Neural progenitor cell (in vitro differentiated cells): ENCODE measurements at regions not wholly inside any gene's neighbourhood (a gene's known extent, or its start where the extent isn't known, plus 50 kb on each side); places are given as distances from the start of the nearest gene placed in this dataset.

Experiments used
- DNase-seq: peaks from one replicate; pipeline ENCODE4 v3.0.0-alpha.2; 2016; ENCODE audit warnings: low spot score
- H2AFZ ChIP-seq: fragments of 200-600 bp; sonication (generic); replicated peaks from 2 replicates; pipeline ENCODE4 v1.6.1; 2016; ENCODE audit warnings: antibody characterized with exemption
- H3F3A ChIP-seq: fragments of 200-600 bp; sonication (generic); 2 replicates; pipeline ENCODE4 v1.6.1; 2016; ENCODE audit warnings: antibody characterized with exemption, low read depth
- H3K27ac ChIP-seq: fragments of 200-600 bp; sonication (generic); 2 replicates; pipeline ENCODE4 v1.5.1; 2016; ENCODE audit warnings: mild to moderate bottlenecking
- H3K27me3 ChIP-seq: fragments of 200-600 bp; sonication (generic); 2 replicates; pipeline ENCODE4 v1.6.1; 2016; ENCODE audit warnings: mild to moderate bottlenecking, moderate library complexity
- H3K36me3 ChIP-seq: fragments of 200-600 bp; sonication (generic); 2 replicates; pipeline ENCODE4 v1.5.1; 2016
- H3K4me1 ChIP-seq: fragments of 200-600 bp; sonication (generic); 2 replicates; pipeline ENCODE4 v1.6.1; 2016; ENCODE audit warnings: mixed run types
- H3K4me2 ChIP-seq: fragments of 200-600 bp; sonication (generic); 2 replicates; pipeline ENCODE4 v1.6.1; 2016
- H3K4me3 ChIP-seq: fragments of 200-600 bp; sonication (generic); 2 replicates; pipeline ENCODE4 v1.5.1; 2016
- H3K79me2 ChIP-seq: fragments of 200-600 bp; sonication (generic); 2 replicates; pipeline ENCODE4 v1.6.1; 2016; ENCODE audit warnings: low read depth
- H3K9ac ChIP-seq: fragments of 200-600 bp; sonication (generic); 2 replicates; pipeline ENCODE4 v1.6.1; 2016
- H3K9me3 ChIP-seq: fragments of 200-600 bp; sonication (generic); 2 replicates; pipeline ENCODE4 v1.5.1; 2016; ENCODE audit warnings: low read depth
- H4K20me1 ChIP-seq: fragments of 200-600 bp; sonication (generic); 2 replicates; pipeline ENCODE4 v1.6.1; 2016; ENCODE audit warnings: low read depth
- H3K27ac Mint-ChIP-seq: 3 replicates; pipeline ENCODE4 v1.8.0; 2021; ENCODE audit warnings: mixed read lengths
- H3K27me3 Mint-ChIP-seq: 2 replicates; pipeline ENCODE4 v1.8.0; 2022; ENCODE audit warnings: low read depth, mild to moderate bottlenecking, inconsistent platforms, moderate library complexity, mixed read lengths; ENCODE audit not compliant: insufficient read depth
- H3K36me3 Mint-ChIP-seq: 3 replicates; pipeline ENCODE4 v1.8.0; 2021; ENCODE audit warnings: mixed read lengths
- H3K4me1 Mint-ChIP-seq: 3 replicates; pipeline ENCODE4 v1.8.0; 2021; ENCODE audit warnings: mixed read lengths
- H3K4me3 Mint-ChIP-seq: 3 replicates; pipeline ENCODE4 v1.8.0; 2021; ENCODE audit warnings: mild to moderate bottlenecking, moderate library complexity, mixed read lengths
- H3K9me3 Mint-ChIP-seq: 3 replicates; pipeline ENCODE4 v1.8.0; 2020; ENCODE audit warnings: mixed read lengths
- EZH2 ChIP-seq: fragments of 200-600 bp; sonication (generic); IDR thresholded peaks from 2 replicates; pipeline ENCODE4 v1.6.1; 2017; ENCODE audit warnings: antibody characterized with exemption, mild to moderate bottlenecking, moderate library complexity
- EZH2phosphoT487 ChIP-seq: fragments of 200-600 bp; sonication (generic); IDR thresholded peaks from 2 replicates; pipeline ENCODE4 v1.6.1; 2017; ENCODE audit warnings: antibody characterized with exemption
- TF ChIP-seq, protein P1 (sequence below): fragments of 200-600 bp; sonication (generic); IDR thresholded peaks from 2 replicates; pipeline ENCODE4 v1.5.1; 2017; ENCODE audit warnings: antibody characterized with exemption, mild to moderate bottlenecking

DNA sequence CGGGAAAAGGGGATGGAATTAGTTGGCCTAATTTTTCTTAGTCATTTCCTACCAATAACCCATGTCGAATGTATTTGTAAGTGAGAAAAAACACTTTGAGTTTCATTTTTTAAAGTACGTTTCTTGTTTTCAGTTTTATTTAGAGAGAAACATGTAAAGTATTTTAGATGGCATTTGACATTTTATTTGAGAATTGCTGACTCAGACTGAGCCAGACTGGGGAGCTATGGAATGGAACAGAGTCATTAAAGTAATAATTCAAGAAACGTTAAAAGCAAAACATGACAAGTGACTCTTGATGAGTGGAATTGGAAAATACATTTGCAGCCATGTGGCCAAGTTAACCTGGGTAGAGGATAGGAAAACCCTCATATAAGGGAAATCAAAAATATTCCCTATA is 286.1 kb upstream of the NPSR1 start:
- H3K9me3 ChIP-seq = no peaks in the 10 kb centered on the region
- Mint-ChIP-seq H3K27ac (no peak overlapping the region), H3K4me3 (no peak overlapping the region), H3K4me1 (no peaks in the 10 kb centered on the region), H3K27me3 (no peaks in the 10 kb centered on the region), H3K36me3 (no peaks in the 10 kb centered on the region), H3K9me3 (no peaks in the 10 kb centered on the region)
- no peak for DNase-seq
- TF ChIP-seq EZH2phosphoT487 = no peak
- TF ChIP-seq, protein P1, sequence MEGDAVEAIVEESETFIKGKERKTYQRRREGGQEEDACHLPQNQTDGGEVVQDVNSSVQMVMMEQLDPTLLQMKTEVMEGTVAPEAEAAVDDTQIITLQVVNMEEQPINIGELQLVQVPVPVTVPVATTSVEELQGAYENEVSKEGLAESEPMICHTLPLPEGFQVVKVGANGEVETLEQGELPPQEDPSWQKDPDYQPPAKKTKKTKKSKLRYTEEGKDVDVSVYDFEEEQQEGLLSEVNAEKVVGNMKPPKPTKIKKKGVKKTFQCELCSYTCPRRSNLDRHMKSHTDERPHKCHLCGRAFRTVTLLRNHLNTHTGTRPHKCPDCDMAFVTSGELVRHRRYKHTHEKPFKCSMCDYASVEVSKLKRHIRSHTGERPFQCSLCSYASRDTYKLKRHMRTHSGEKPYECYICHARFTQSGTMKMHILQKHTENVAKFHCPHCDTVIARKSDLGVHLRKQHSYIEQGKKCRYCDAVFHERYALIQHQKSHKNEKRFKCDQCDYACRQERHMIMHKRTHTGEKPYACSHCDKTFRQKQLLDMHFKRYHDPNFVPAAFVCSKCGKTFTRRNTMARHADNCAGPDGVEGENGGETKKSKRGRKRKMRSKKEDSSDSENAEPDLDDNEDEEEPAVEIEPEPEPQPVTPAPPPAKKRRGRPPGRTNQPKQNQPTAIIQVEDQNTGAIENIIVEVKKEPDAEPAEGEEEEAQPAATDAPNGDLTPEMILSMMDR = no peak
- no peak for TF ChIP-seq EZH2
- H3K4me2 ChIP-seq = no peak overlapping the region
- H3F3A ChIP-seq = no peaks in the 10 kb centered on the region
- H3K36me3 ChIP-seq = no peaks in the 10 kb centered on the region
- H3K27ac ChIP-seq = no peak overlapping the region
- H3K9ac ChIP-seq = no peak overlapping the region
- H2AFZ ChIP-seq = no peak overlapping the region
- H4K20me1 ChIP-seq = no peaks in the 10 kb centered on the region
- no peak overlapping the region for H3K4me3 ChIP-seq
- no peaks in the 10 kb centered on the region for H3K4me1 ChIP-seq
- no peaks in the 10 kb centered on the region for H3K27me3 ChIP-seq
- H3K79me2 ChIP-seq = no peaks in the 10 kb centered on the region

DNA sequence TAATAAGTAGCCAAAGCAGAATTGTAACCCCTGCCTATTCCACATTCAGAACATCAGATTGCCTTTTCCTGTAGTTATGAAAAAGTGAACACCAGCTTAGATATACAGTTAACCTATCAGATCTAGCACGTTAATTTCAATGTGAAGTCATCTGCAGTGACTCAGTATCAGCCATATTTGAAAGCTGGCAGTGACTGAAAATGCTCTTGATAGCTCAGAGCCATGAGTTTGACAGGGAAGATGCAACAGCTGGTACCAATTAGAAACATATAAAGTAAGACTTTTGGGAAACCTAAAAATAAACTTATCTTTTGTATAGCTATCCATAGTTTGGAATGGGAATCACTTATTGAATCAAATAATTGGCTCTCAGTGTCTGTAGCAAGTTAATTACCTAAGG is 284.1 kb upstream of the NPSR1 start:
- TF ChIP-seq EZH2 (no peak), EZH2phosphoT487 (no peak)
- TF ChIP-seq, protein P1 = no peak
- Mint-ChIP-seq H3K27ac (no peak overlapping the region), H3K27me3 (no peaks in the 10 kb centered on the region), H3K9me3 (no peaks in the 10 kb centered on the region), H3K4me1 (no peaks in the 10 kb centered on the region), H3K36me3 (no peaks in the 10 kb centered on the region), H3K4me3 (no peak overlapping the region)
- Histone ChIP-seq H3K36me3 (no peaks in the 10 kb centered on the region), H3K27ac (no peak overlapping the region), H3K9ac (no peak overlapping the region), H3K4me2 (no peak overlapping the region), H4K20me1 (no peaks in the 10 kb centered on the region), H3K27me3 (no peaks in the 10 kb centered on the region), H3K79me2 (no peaks in the 10 kb centered on the region), H3K9me3 (no peaks in the 10 kb centered on the region), H3K4me1 (no peaks in the 10 kb centered on the region), H3F3A (no peaks in the 10 kb centered on the region), H3K4me3 (no peak overlapping the region), H2AFZ (no peak overlapping the region)
- DNase-seq = no peak

DNA sequence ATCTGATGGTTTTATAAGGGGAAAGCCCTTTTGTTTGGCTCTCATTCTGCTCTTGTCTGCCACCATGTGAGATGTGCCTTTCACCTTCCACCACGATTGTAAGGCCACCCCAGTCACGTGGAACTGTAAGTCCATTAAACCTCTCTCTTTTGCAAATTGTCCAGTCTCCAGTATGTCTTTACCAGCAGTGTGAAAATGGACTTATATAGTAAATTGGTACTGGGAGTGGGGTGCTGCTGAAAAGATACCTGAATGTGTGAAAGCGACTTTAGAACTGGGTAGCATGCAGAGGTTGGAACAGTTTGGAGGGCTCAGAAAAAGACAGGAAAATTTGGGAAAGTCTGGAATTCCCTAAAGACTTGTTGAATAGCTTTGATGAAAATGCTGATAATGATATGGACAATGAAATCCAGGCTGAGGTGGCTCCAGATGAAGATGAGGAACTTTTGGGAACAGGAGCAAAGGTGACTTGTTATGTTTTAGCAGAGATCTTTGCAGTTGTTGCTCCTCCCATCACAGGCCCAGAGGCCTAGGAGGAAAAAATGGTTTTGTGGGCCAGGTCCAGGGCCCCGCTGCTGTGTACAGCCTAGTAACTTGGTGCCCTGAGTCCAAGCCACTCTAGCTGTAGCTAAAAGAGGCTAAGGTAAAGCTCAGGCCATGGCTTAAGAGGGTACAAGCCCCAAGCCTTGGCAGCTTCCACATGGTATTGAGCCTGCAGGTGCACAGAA is 275.7 kb upstream of the NPSR1 start:
- Histone ChIP-seq H3K9me3 (peaks cover 6% of the 10 kb centered on the region), H3K4me3 (no peak overlapping the region), H3F3A (no peaks in the 10 kb centered on the region), H3K4me1 (no peaks in the 10 kb centered on the region), H3K27ac (no peak overlapping the region), H3K79me2 (no peaks in the 10 kb centered on the region), H3K9ac (no peak overlapping the region), H2AFZ (no peak overlapping the region), H3K27me3 (no peaks in the 10 kb centered on the region), H3K36me3 (no peaks in the 10 kb centered on the region), H4K20me1 (no peaks in the 10 kb centered on the region), H3K4me2 (no peak overlapping the region)
- Mint-ChIP-seq H3K36me3 (peaks cover 4% of the 10 kb centered on the region), H3K4me1 (no peaks in the 10 kb centered on the region), H3K27me3 (peaks cover 6% of the 10 kb centered on the region), H3K4me3 (no peak overlapping the region), H3K9me3 (peaks cover 12% of the 10 kb centered on the region), H3K27ac (no peak overlapping the region)
- no peak for DNase-seq
- TF ChIP-seq EZH2 (no peak), EZH2phosphoT487 (no peak)
- TF ChIP-seq, protein P1 = no peak
